ENCODE measurements at regions not wholly inside any gene's neighbourhood (a gene's known extent, or its start where the extent isn't known, plus 50 kb on each side); places are given as distances from the start of the nearest gene placed in this dataset.

DNA sequence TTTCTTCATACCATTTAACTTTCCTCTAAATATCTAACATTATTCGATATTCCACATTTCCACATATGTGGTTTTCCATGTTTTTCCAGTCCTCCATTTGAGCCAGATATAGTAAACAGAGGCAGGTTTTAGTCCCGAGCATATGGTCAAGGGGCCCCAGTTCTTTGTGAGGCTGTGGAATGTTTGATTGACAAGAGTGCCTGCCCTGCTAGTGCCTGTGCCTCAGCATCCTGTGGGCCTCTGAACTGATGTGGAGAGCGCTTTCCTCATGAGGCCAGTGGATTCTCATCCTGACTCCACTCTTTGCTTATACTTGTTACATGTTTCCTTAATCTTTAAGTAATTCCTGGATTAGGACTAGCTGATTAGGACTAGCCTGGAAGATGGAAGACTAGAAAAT lies 58.8 kb downstream of the POM121L12 start:
- TF ChIP-seq RAD21 (IDR thresholded peaks at IDR 0.05 in 1 of 2, conservative IDR thresholded peaks at IDR 0.05 in 1 of 2; ENCODE audit: low read depth in 2 of 2, low read length in 2 of 2) (no peak), TCF12 (IDR thresholded peaks at IDR 0.05; ENCODE audit: low read depth, low read length) (no peak), ASH2L (IDR thresholded peaks at IDR 0.05; ENCODE audit: low read length) (no peak), CREB1 (IDR thresholded peaks at IDR 0.05) (no peak), POLR2AphosphoS5 (IDR thresholded peaks at IDR 0.05; ENCODE audit: low read depth, low read length) (no peak)
- TF ChIP-seq, protein P1, sequence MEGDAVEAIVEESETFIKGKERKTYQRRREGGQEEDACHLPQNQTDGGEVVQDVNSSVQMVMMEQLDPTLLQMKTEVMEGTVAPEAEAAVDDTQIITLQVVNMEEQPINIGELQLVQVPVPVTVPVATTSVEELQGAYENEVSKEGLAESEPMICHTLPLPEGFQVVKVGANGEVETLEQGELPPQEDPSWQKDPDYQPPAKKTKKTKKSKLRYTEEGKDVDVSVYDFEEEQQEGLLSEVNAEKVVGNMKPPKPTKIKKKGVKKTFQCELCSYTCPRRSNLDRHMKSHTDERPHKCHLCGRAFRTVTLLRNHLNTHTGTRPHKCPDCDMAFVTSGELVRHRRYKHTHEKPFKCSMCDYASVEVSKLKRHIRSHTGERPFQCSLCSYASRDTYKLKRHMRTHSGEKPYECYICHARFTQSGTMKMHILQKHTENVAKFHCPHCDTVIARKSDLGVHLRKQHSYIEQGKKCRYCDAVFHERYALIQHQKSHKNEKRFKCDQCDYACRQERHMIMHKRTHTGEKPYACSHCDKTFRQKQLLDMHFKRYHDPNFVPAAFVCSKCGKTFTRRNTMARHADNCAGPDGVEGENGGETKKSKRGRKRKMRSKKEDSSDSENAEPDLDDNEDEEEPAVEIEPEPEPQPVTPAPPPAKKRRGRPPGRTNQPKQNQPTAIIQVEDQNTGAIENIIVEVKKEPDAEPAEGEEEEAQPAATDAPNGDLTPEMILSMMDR (IDR thresholded peaks at IDR 0.05; ENCODE audit: control extremely low read depth in 1 of 3, insufficient read depth in 1 of 3, low read depth in 1 of 3, low read length in 3 of 3): no peak

Data from H1 (cell line).